Testis (tissue), 2 donors: ENCODE measurements at regions not wholly inside any gene's neighbourhood (a gene's known extent, or its start where the extent isn't known, plus 50 kb on each side); places are given as distances from the start of the nearest gene placed in this dataset.

Experiments used
- CTCF ChIP-seq, 3 experiments: fragments of 450-650 bp in 2 of 3; fragments of 200-600 bp in 1 of 3; sonication (generic) in 1 of 3; IDR thresholded peaks; one replicate each; pipeline ENCODE4 v1.5.1; 2016 to 2019; ENCODE audit warnings: antibody characterized with exemption in 3 of 3, mild to moderate bottlenecking in 2 of 3, moderate library complexity in 1 of 3
- POLR2A ChIP-seq: fragments of 450-650 bp; IDR thresholded peaks from one replicate; pipeline ENCODE4 v1.6.1; 2017; ENCODE audit warnings: antibody characterized with exemption, mild to moderate bottlenecking, moderate library complexity

GRCh38 chr11:23789200-23789853 lies 707.5 kb upstream of the LUZP2 start:
- TF ChIP-seq CTCF (IDR thresholded peaks at IDR 0.05), result no peak
- TF ChIP-seq POLR2A, result no peak
